HepG2 (cell line): ENCODE measurements at regions not wholly inside any gene's neighbourhood (a gene's known extent, or its start where the extent isn't known, plus 50 kb on each side); places are given as distances from the start of the nearest gene placed in this dataset.
A peak's percentile ranks its signal among the peaks of the same experiment; 100 is the strongest.

ENCODE experiments used
- AKAP8 ChIP-seq: sonication (generic); formaldehyde crosslinking; IDR thresholded peaks from 2 replicates; pipeline ENCODE4 v1.5.1; 2020; ENCODE audit warnings: mild to moderate bottlenecking, missing genetic modification reagents
- ATF2 ChIP-seq: sonication (generic); formaldehyde crosslinking; IDR thresholded peaks from 2 replicates; pipeline ENCODE4 v1.4.0; 2020; ENCODE audit warnings: missing genetic modification reagents
- BRF2 ChIP-seq: sonication (generic); formaldehyde crosslinking; IDR thresholded peaks from 2 replicates; pipeline ENCODE4 v1.8.1; 2022; ENCODE audit warnings: mild to moderate bottlenecking, missing genetic modification reagents
- CBFB ChIP-seq: sonication (generic); formaldehyde crosslinking; IDR thresholded peaks from 2 replicates; pipeline ENCODE4 v1.4.0; 2020; ENCODE audit warnings: missing genetic modification reagents
- DNMT3B ChIP-seq: conservative IDR thresholded peaks from 2 replicates; pipeline ENCODE4 v1.6.1; 2016; ENCODE audit warnings: missing biosample characterization, control low read depth
- FOXO4 ChIP-seq: sonication (generic); formaldehyde crosslinking; conservative IDR thresholded peaks from 2 replicates; pipeline ENCODE4 v1.8.1; 2023; ENCODE audit warnings: missing genetic modification reagents
- HDAC2 ChIP-seq: sonication (generic); formaldehyde crosslinking; IDR thresholded peaks from 2 replicates; pipeline ENCODE4 v1.4.0; 2020; ENCODE audit warnings: missing genetic modification reagents
- HIVEP1 ChIP-seq: sonication (generic); formaldehyde crosslinking; IDR thresholded peaks from 2 replicates; pipeline ENCODE4 v1.4.0; 2020; ENCODE audit warnings: mild to moderate bottlenecking, missing genetic modification reagents
- HOMEZ ChIP-seq: IDR thresholded peaks from 2 replicates; pipeline ENCODE4 v1.6.1; 2016; ENCODE audit warnings: low read depth
- KLF11 ChIP-seq: IDR thresholded peaks from 2 replicates; pipeline ENCODE4 v1.6.1; 2016; ENCODE audit warnings: missing compliant biosample characterization
- MLX ChIP-seq: IDR thresholded peaks from 2 replicates; pipeline ENCODE4 v1.6.1; 2016
- MYNN ChIP-seq: sonication (generic); formaldehyde crosslinking; IDR thresholded peaks from 2 replicates; pipeline ENCODE4 v1.4.0; 2020; ENCODE audit warnings: mild to moderate bottlenecking, low read depth, missing genetic modification reagents
- PCBP1 ChIP-seq: fragments of 200-400 bp; formaldehyde crosslinking; IDR thresholded peaks from 2 replicates; pipeline ENCODE4 v1.6.1; 2017; ENCODE audit warnings: mild to moderate bottlenecking, low read depth, low read length, borderline replicate concordance
- POLR2AphosphoS5 ChIP-seq: IDR thresholded peaks from 2 replicates; pipeline ENCODE4 v1.6.1; 2012; ENCODE audit warnings: low read depth, low read length
- RBFOX2 ChIP-seq: fragments of 200-400 bp; formaldehyde crosslinking; IDR thresholded peaks from 2 replicates; pipeline ENCODE4 v1.6.1; 2017; ENCODE audit warnings: low read depth, mild to moderate bottlenecking, low read length
- RCOR2 ChIP-seq: IDR thresholded peaks from 2 replicates; pipeline ENCODE4 v1.6.1; 2016; ENCODE audit warnings: missing biosample characterization, missing genetic modification reagents
- RORA ChIP-seq: sonication (generic); formaldehyde crosslinking; IDR thresholded peaks from 2 replicates; pipeline ENCODE4 v1.5.0; 2020; ENCODE audit warnings: mild to moderate bottlenecking, missing genetic modification reagents, moderate library complexity
- RXRA ChIP-seq: sonication (generic); formaldehyde crosslinking; IDR thresholded peaks from 2 replicates; pipeline ENCODE4 v1.5.1; 2020; ENCODE audit warnings: missing genetic modification reagents
- RXRB ChIP-seq: IDR thresholded peaks from 2 replicates; pipeline ENCODE4 v1.6.1; 2016; ENCODE audit warnings: borderline replicate concordance, missing genetic modification reagents, missing compliant biosample characterization
- SATB2 ChIP-seq: sonication (generic); formaldehyde crosslinking; IDR thresholded peaks from 2 replicates; pipeline ENCODE4 v1.5.0; 2020; ENCODE audit warnings: missing genetic modification reagents
- SYNCRIP ChIP-seq: fragments of 200-400 bp; formaldehyde crosslinking; IDR thresholded peaks from 2 replicates; pipeline ENCODE4 v1.6.1; 2018; ENCODE audit warnings: mild to moderate bottlenecking, low read depth, low read length; ENCODE audit not compliant: insufficient read depth
- ZFP90 ChIP-seq: sonication (generic); formaldehyde crosslinking; IDR thresholded peaks from 2 replicates; pipeline ENCODE4 v1.8.0; 2022; ENCODE audit warnings: missing genetic modification reagents, mild to moderate bottlenecking, inconsistent platforms, borderline replicate concordance
- ZNF383 ChIP-seq: sonication (generic); formaldehyde crosslinking; IDR thresholded peaks from 2 replicates; pipeline ENCODE4 v1.4.0; 2020; ENCODE audit warnings: missing genetic modification reagents, mild to moderate bottlenecking, borderline replicate concordance
- ZNF513 ChIP-seq: sonication (generic); formaldehyde crosslinking; conservative IDR thresholded peaks from 2 replicates; pipeline ENCODE4 v1.5.0; 2020; ENCODE audit warnings: missing genetic modification reagents
- ZNF670 ChIP-seq: sonication (generic); formaldehyde crosslinking; IDR thresholded peaks from 2 replicates; pipeline ENCODE4 v1.8.0; 2022; ENCODE audit warnings: mild to moderate bottlenecking, missing genetic modification reagents, borderline replicate concordance
- ZNF766 ChIP-seq: sonication (generic); formaldehyde crosslinking; IDR thresholded peaks from 2 replicates; pipeline ENCODE4 v1.5.0; 2020; ENCODE audit warnings: missing genetic modification reagents, borderline replicate concordance

- TF ChIP-seq ZFP90 (no peak), BRF2 (CRISPR knock-in tag) (no peak), RORA (CRISPR knock-in tag) (no peak), MYNN (CRISPR knock-in tag) (no peak), ZNF383 (CRISPR knock-in tag) (no peak), MLX (peak; percentile 78; the same call in 1 of the 2 replicates), ZNF513 (no peak), DNMT3B (CRISPR knock-in tag) (no peak), HOMEZ (no peak), RBFOX2 (no peak), HDAC2 (CRISPR knock-in tag) (peak; percentile 59; the same call in 1 of the 2 replicates), FOXO4 (CRISPR knock-in tag) (no peak), CBFB (no peak), PCBP1 (no peak), AKAP8 (CRISPR knock-in tag) (no peak), KLF11 (CRISPR knock-in tag) (no peak), RXRB (CRISPR knock-in tag) (no peak), SATB2 (CRISPR knock-in tag) (no peak), ZNF670 (CRISPR knock-in tag) (no peak), ZNF766 (CRISPR knock-in tag) (no peak), RCOR2 (peak; percentile 92), RXRA (peak; percentile 47; the same call in 1 of the 2 replicates), HIVEP1 (CRISPR knock-in tag) (no peak), ATF2 (CRISPR knock-in tag) (no peak), SYNCRIP (no peak), POLR2AphosphoS5 (no peak)
Observed at GRCh38 chr15:62858343-62858742, 184.2 kb upstream of the TPM1 start (continued).
